GM11168 (cell line): ENCODE measurements at regions not wholly inside any gene's neighbourhood (a gene's known extent, or its start where the extent isn't known, plus 50 kb on each side); places are given as distances from the start of the nearest gene placed in this dataset.

Source experiments
- in situ Hi-C: fragments of 300-500 bp; cut with MboI; formaldehyde crosslinking; loops from one replicate; pipeline ENCODE4 v1.12.0; 2022; ENCODE audit warnings: low sequenced_read_pairs; ENCODE audit not compliant: unreplicated experiment

- in situ Hi-C loops, result loop anchor here (25.0 kb wide), 1 partner anchor 680 kb away; the partner anchor contains the start of gene HOXD8
Measured at GRCh38 chr2:176817061-176817565, 395.5 kb upstream of the HNRNPA3 start.

- in situ Hi-C loops, result loop anchor here (25.0 kb wide), 1 partner anchor 681 kb away; the partner anchor contains the start of gene HOXD8
Measured at GRCh38 chr2:176818076-176818475, 394.5 kb upstream of the HNRNPA3 start.

GRCh38 chr2:176818617-176819016 lies 394.0 kb upstream of the HNRNPA3 start:
- in situ Hi-C loops, result loop anchor here (25.0 kb wide), 1 partner anchor 681 kb away; the partner anchor contains the start of gene HOXD8

- in situ Hi-C loops, result loop anchor here (25.0 kb wide), 1 partner anchor 682 kb away; the partner anchor contains the start of gene HOXD8
Measured at GRCh38 chr2:176819306-176819705, 393.3 kb upstream of the HNRNPA3 start.

GRCh38 chr2:176820371-176820932 lies 392.1 kb upstream of the HNRNPA3 start:
- in situ Hi-C loops, result loop anchor here (25.0 kb wide), 1 partner anchor 683 kb away; the partner anchor contains the start of gene HOXD8

GRCh38 chr2:176821350-176821749 lies 391.2 kb upstream of the HNRNPA3 start:
- in situ Hi-C loops, result loop anchor here (25.0 kb wide), 1 partner anchor 684 kb away; the partner anchor contains the start of gene HOXD8

GRCh38 chr2:176822060-176822459 lies 390.5 kb upstream of the HNRNPA3 start:
- in situ Hi-C loops, result loop anchor here (25.0 kb wide), 1 partner anchor 685 kb away; the partner anchor contains the start of gene HOXD8

- in situ Hi-C loops, result loop anchor here (25.0 kb wide), 1 partner anchor 311 kb away; no protein-coding TSS in a partner anchor
Measured at GRCh38 chr2:176826356-176826755, 386.2 kb upstream of the HNRNPA3 start.

GRCh38 chr2:176826984-176827668 lies 385.5 kb upstream of the HNRNPA3 start:
- in situ Hi-C loops, result loop anchor here (25.0 kb wide), 1 partner anchor 310 kb away; no protein-coding TSS in a partner anchor

GRCh38 chr2:176830362-176830761 lies 382.2 kb upstream of the HNRNPA3 start:
- in situ Hi-C loops, result loop anchor here (25.0 kb wide), 1 partner anchor 307 kb away; no protein-coding TSS in a partner anchor

- in situ Hi-C loops, result loop anchor here (25.0 kb wide), 1 partner anchor 305 kb away; no protein-coding TSS in a partner anchor
Measured at GRCh38 chr2:176832086-176832485, 380.5 kb upstream of the HNRNPA3 start.

- in situ Hi-C loops, result loop anchor here (25.0 kb wide), 1 partner anchor 304 kb away; no protein-coding TSS in a partner anchor
Measured at GRCh38 chr2:176833671-176834070, 378.9 kb upstream of the HNRNPA3 start.

- in situ Hi-C loops, result loop anchor here (25.0 kb wide), 1 partner anchor 303 kb away; no protein-coding TSS in a partner anchor
Measured at GRCh38 chr2:176834226-176834625, 378.4 kb upstream of the HNRNPA3 start.

GRCh38 chr2:176843208-176843607 lies 369.4 kb upstream of the HNRNPA3 start:
- in situ Hi-C loops, result loop anchor here (25.0 kb wide), 1 partner anchor 294 kb away; no protein-coding TSS in a partner anchor

- in situ Hi-C loops, result loop anchor here (25.0 kb wide), 1 partner anchor 293 kb away; no protein-coding TSS in a partner anchor
Measured at GRCh38 chr2:176844461-176844860, 368.1 kb upstream of the HNRNPA3 start.

GRCh38 chr2:176845718-176846117 lies 366.9 kb upstream of the HNRNPA3 start:
- in situ Hi-C loops, result loop anchor here (25.0 kb wide), 1 partner anchor 292 kb away; no protein-coding TSS in a partner anchor

- in situ Hi-C loops, result loop anchor here (25.0 kb wide), 1 partner anchor 290 kb away; no protein-coding TSS in a partner anchor
Measured at GRCh38 chr2:176847575-176847974, 365.0 kb upstream of the HNRNPA3 start.

- in situ Hi-C loops, result loop anchor here (25.0 kb wide), 1 partner anchor 288 kb away; no protein-coding TSS in a partner anchor
Measured at GRCh38 chr2:176848844-176849243, 363.8 kb upstream of the HNRNPA3 start.

GRCh38 chr2:176851200-176851888 lies 361.2 kb upstream of the HNRNPA3 start:
- in situ Hi-C loops, result no loop called here
